OCI-LY7 (cell line): ENCODE measurements at regions not wholly inside any gene's neighbourhood (a gene's known extent, or its start where the extent isn't known, plus 50 kb on each side); places are given as distances from the start of the nearest gene placed in this dataset.
"Not testable (repeated sequence)": the region's sequence is repeated elsewhere in the genome, so short reads cannot be mapped to it uniquely, and the experiment has no call there.

Experiments
- BruUV-seq: library from RNA; stranded (reverse); fragments of 400-500 nt; replicated peaks from 2 replicates; lab custom pipeline; 2021; lab: Mats Ljungman, UMichigan
- CTCF ChIA-PET: fragments of 300-600 bp; sonication (Branson Sonifier 250); formaldehyde crosslinking; loops from one replicate; lab custom pipeline; 2022; ENCODE audit warnings: antibody characterized with exemption; ENCODE audit not compliant: unreplicated experiment; lab: Charles Lee
- POLR2A ChIA-PET: fragments of 300-600 bp; sonication (Branson Sonifier 250); formaldehyde crosslinking; loops from one replicate; lab custom pipeline; 2022; ENCODE audit warnings: antibody characterized with exemption; lab: Charles Lee
- DNase-seq: peaks from one replicate; pipeline ENCODE4 v3.0.0-alpha.2; 2015; ENCODE audit warnings: low spot score
- H2AFZ ChIP-seq: fragments of 200-600 bp; sonication (generic), shearing (Covaris generic); 2 replicates; pipeline ENCODE4 v1.6.1; 2014; ENCODE audit warnings: mild to moderate bottlenecking, antibody characterized with exemption, low read length, moderate library complexity
- H3K27ac ChIP-seq: fragments of 200-600 bp; sonication (generic); 2 replicates; pipeline ENCODE4 v1.5.1; 2014; ENCODE audit warnings: mixed run types, low read depth, mild to moderate bottlenecking, moderate library complexity, low read length, inconsistent platforms; ENCODE audit not compliant: poor library complexity, severe bottlenecking
- H3K36me3 ChIP-seq: fragments of 200-600 bp; sonication (generic); 2 replicates; pipeline ENCODE4 v1.6.1; 2014; ENCODE audit warnings: mild to moderate bottlenecking, antibody characterized with exemption, low read length, moderate library complexity, mixed read lengths; ENCODE audit not compliant: insufficient read depth
- H3K4me1 ChIP-seq: fragments of 200-600 bp; sonication (generic); 2 replicates; pipeline ENCODE4 v1.5.1; 2014; ENCODE audit warnings: mild to moderate bottlenecking, low read length; ENCODE audit not compliant: insufficient read depth, poor library complexity, severe bottlenecking
- H3K4me2 ChIP-seq: fragments of 200-600 bp; sonication (generic); 2 replicates; pipeline ENCODE4 v1.6.1; 2014; ENCODE audit warnings: mild to moderate bottlenecking, low read length
- H3K4me3 ChIP-seq: fragments of 200-600 bp; sonication (generic); 2 replicates; pipeline ENCODE4 v1.5.1; 2014; ENCODE audit warnings: mild to moderate bottlenecking, low read depth, low read length; ENCODE audit not compliant: poor library complexity, severe bottlenecking
- H3K79me2 ChIP-seq: fragments of 200-600 bp; sonication (generic); 2 replicates; pipeline ENCODE4 v1.6.1; 2016; ENCODE audit warnings: low read depth, mild to moderate bottlenecking, low read length, moderate library complexity, mixed read lengths; ENCODE audit not compliant: insufficient read depth
- H3K9me2 ChIP-seq: fragments of 200-600 bp; sonication (generic); 2 replicates; pipeline ENCODE4 v1.6.1; 2016; ENCODE audit warnings: mild to moderate bottlenecking, low read length, mixed read lengths; ENCODE audit not compliant: insufficient read depth
- H3K9me3 ChIP-seq: fragments of 200-600 bp; sonication (generic); 2 replicates; pipeline ENCODE4 v1.6.1; 2014; ENCODE audit warnings: mild to moderate bottlenecking, mixed run types, low read length, mixed read lengths
- H4K20me1 ChIP-seq: fragments of 200-600 bp; sonication (generic); 2 replicates; pipeline ENCODE4 v1.6.1; 2014; ENCODE audit warnings: mild to moderate bottlenecking, antibody characterized with exemption, low read length, moderate library complexity, mixed read lengths; ENCODE audit not compliant: insufficient read depth
- CTCF ChIP-seq: fragments of 200-600 bp; sonication (generic); conservative IDR thresholded peaks from 2 replicates; pipeline ENCODE4 v1.5.1; 2014; ENCODE audit warnings: mild to moderate bottlenecking, antibody characterized with exemption, low read length, moderate library complexity, mixed read lengths
- EZH2phosphoT487 ChIP-seq: fragments of 200-600 bp; sonication (generic); IDR thresholded peaks from 2 replicates; pipeline ENCODE4 v1.6.1; 2018; ENCODE audit warnings: low read depth, borderline replicate concordance, mild to moderate bottlenecking, mixed run types, antibody characterized with exemption, low read length, moderate library complexity, mixed read lengths
- intact Hi-C: fragments of 100-400 bp; cut with micrococcal nuclease; formaldehyde crosslinking; loops from one replicate; pipeline ENCODE4 v1.10.0; 2022; ENCODE audit not compliant: unreplicated experiment

GRCh38 chr12:74280156-74280655, 257.4 kb upstream of the ATXN7L3B start:
- Histone ChIP-seq H3K9me3 (no peaks in the 10 kb centered on the region), H2AFZ (no peak overlapping the region), H3K36me3 (no peaks in the 10 kb centered on the region), H3K4me3 (no peak overlapping the region), H3K79me2 (no peaks in the 10 kb centered on the region), H3K4me2 (no peak overlapping the region), H3K27ac (no peak overlapping the region), H4K20me1 (no peaks in the 10 kb centered on the region), H3K4me1 (no peaks in the 10 kb centered on the region), H3K9me2 (no peaks in the 10 kb centered on the region)
- intact Hi-C loops = no loop called here
- no peak for TF ChIP-seq EZH2phosphoT487
- no peak for TF ChIP-seq CTCF
- BruUV-seq = no TSS peak
- ChIA-PET POLR2A (no interaction called here), CTCF (no interaction called here)
- DNase-seq = no peak

- H3K79me2 ChIP-seq, H3K27ac ChIP-seq, POLR2A ChIA-PET, H4K20me1 ChIP-seq, H3K4me3 ChIP-seq, BruUV-seq, H3K4me2 ChIP-seq, H2AFZ ChIP-seq, H3K36me3 ChIP-seq, CTCF ChIA-PET, H3K4me1 ChIP-seq, intact Hi-C loops, H3K9me3 ChIP-seq, H3K9me2 ChIP-seq, DNase-seq: not testable (repeated sequence)
These were observed 256.0 kb upstream of the ATXN7L3B start for GRCh38 chr12:74281401-74282180.

DNA sequence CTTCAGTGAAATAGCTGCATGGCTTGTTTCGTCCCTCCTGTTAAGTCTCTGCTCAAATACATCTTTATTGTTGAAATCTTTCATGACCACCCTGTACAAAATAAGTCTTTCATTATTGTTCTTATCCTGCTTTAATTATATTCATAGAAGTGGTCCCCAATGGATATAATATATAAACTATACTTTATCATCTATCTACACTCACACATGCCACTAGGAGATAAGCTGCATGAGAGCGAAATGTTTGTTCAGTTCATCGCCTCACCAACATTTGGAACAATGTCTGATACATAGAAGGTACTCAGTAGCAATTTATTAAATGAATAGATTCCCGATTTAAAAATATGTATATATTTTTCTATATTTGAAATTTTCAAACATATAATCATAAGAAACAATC, 254.0 kb upstream of the ATXN7L3B start:
- no peaks in the 10 kb centered on the region for H3K79me2 ChIP-seq
- no peaks in the 10 kb centered on the region for H3K4me1 ChIP-seq
- H3K4me2 ChIP-seq = no peak overlapping the region
- H3K27ac ChIP-seq = no peak overlapping the region
- CTCF ChIA-PET = no interaction called here
- H4K20me1 ChIP-seq = no peaks in the 10 kb centered on the region
- BruUV-seq = no TSS peak
- POLR2A ChIA-PET = interaction anchor here (0.5 kb wide), 1 partner anchor 362 kb away, joined by 3 read pairs; no protein-coding TSS in a partner anchor
- intact Hi-C loops = no loop called here
- no peaks in the 10 kb centered on the region for H3K9me3 ChIP-seq
- no peak for TF ChIP-seq EZH2phosphoT487
- no peak for TF ChIP-seq CTCF
- no peak for DNase-seq
- no peaks in the 10 kb centered on the region for H3K9me2 ChIP-seq
- no peak overlapping the region for H3K4me3 ChIP-seq
- no peak overlapping the region for H2AFZ ChIP-seq
- H3K36me3 ChIP-seq = no peaks in the 10 kb centered on the region
